Breast epithelium (tissue), 4 donors: ENCODE measurements at regions not wholly inside any gene's neighbourhood (a gene's known extent, or its start where the extent isn't known, plus 50 kb on each side); places are given as distances from the start of the nearest gene placed in this dataset.

ENCODE experiments used
- DNase-seq, 2 donors: peaks; one replicate each; pipeline ENCODE4 v3.0.0-alpha.2; 2019; ENCODE audit warnings: low spot score in 2 of 2
- H3K27ac ChIP-seq, 2 donors: fragments of 200-600 bp; sonication (generic) in 1 of 2; one replicate each; pipeline ENCODE4 v1.5.1; 2016 to 2019; ENCODE audit warnings: mild to moderate bottlenecking in 1 of 2
- H3K27me3 ChIP-seq, 2 donors: fragments of 200-600 bp; sonication (generic) in 1 of 2; one replicate each; pipeline versions ENCODE4 v1.5.1 to v1.6.0; 2017 to 2019; ENCODE audit warnings: control low read depth in 1 of 2, mild to moderate bottlenecking in 1 of 2
- H3K36me3 ChIP-seq: fragments of 200-600 bp; one replicate; pipeline ENCODE4 v1.5.1; 2019
- H3K4me1 ChIP-seq, 2 donors: fragments of 200-600 bp; sonication (generic); one replicate each; pipeline ENCODE4 v1.5.1; 2016 to 2019; ENCODE audit warnings: control low read depth in 1 of 2
- H3K4me3 ChIP-seq, 3 donors: fragments of 200-600 bp; sonication (generic); 1 replicate in 2 of 3; 2 replicates in 1 of 3; pipeline ENCODE4 v1.5.1; 2016 to 2019; ENCODE audit warnings: mild to moderate bottlenecking in 3 of 3, moderate library complexity in 2 of 3
- H3K9me3 ChIP-seq, 2 donors: fragments of 200-600 bp; sonication (generic) in 1 of 2; one replicate each; pipeline ENCODE4 v1.5.1; 2016 to 2019; ENCODE audit warnings: control low read depth in 1 of 2
- POLR2A ChIP-seq: fragments of 450-650 bp; IDR thresholded peaks from one replicate; pipeline ENCODE4 v1.6.1; 2016; ENCODE audit warnings: antibody characterized with exemption, mild to moderate bottlenecking, moderate library complexity
- POLR2AphosphoS5 ChIP-seq, 3 donors: sonication (generic); formaldehyde crosslinking; IDR thresholded peaks; one replicate each; pipeline ENCODE4 v1.6.1; 2017; ENCODE audit warnings: antibody characterized with exemption in 3 of 3
- intact Hi-C: fragments of 100-400 bp; cut with DNase I; formaldehyde crosslinking; loops from one replicate; pipeline ENCODE4 v1.15.1; 2023; ENCODE audit warnings: low total_unique reads
- TF ChIP-seq, protein P1 (sequence below), 3 donors: fragments of 450-650 bp; IDR thresholded peaks; one replicate each; pipeline ENCODE4 v1.5.1; 2016 to 2017; ENCODE audit warnings: antibody characterized with exemption in 3 of 3, mild to moderate bottlenecking in 3 of 3, moderate library complexity in 3 of 3

- TF ChIP-seq POLR2AphosphoS5 (IDR thresholded peaks at IDR 0.05): no peak
- H3K9me3 ChIP-seq: no peaks in the 10 kb centered on the region
- DNase-seq: no peak
- no peaks in the 10 kb centered on the region for H3K4me1 ChIP-seq
- no peak overlapping the region for H3K27ac ChIP-seq
- intact Hi-C loops: no loop called here
- peak overlapping the region in 1 of 3 donors; percentile 22 for H3K4me3 ChIP-seq
- H3K36me3 ChIP-seq: no peaks in the 10 kb centered on the region
- no peaks in the 10 kb centered on the region for H3K27me3 ChIP-seq
Measured at GRCh38 chr6:165774903-165775601, 112.0 kb upstream of the PDE10A start.

GRCh38 chr6:165770397-165771082 is 107.5 kb upstream of the PDE10A start:
- intact Hi-C loops: no loop called here
- Histone ChIP-seq H3K9me3 (no peaks in the 10 kb centered on the region), H3K27ac (no peak overlapping the region), H3K4me1 (no peaks in the 10 kb centered on the region), H3K4me3 (no peak overlapping the region), H3K36me3 (no peaks in the 10 kb centered on the region), H3K27me3 (no peaks in the 10 kb centered on the region)
- no peak for DNase-seq
- TF ChIP-seq POLR2AphosphoS5 (IDR thresholded peaks at IDR 0.05) (no peak), POLR2A (no peak)
- TF ChIP-seq, protein P1, sequence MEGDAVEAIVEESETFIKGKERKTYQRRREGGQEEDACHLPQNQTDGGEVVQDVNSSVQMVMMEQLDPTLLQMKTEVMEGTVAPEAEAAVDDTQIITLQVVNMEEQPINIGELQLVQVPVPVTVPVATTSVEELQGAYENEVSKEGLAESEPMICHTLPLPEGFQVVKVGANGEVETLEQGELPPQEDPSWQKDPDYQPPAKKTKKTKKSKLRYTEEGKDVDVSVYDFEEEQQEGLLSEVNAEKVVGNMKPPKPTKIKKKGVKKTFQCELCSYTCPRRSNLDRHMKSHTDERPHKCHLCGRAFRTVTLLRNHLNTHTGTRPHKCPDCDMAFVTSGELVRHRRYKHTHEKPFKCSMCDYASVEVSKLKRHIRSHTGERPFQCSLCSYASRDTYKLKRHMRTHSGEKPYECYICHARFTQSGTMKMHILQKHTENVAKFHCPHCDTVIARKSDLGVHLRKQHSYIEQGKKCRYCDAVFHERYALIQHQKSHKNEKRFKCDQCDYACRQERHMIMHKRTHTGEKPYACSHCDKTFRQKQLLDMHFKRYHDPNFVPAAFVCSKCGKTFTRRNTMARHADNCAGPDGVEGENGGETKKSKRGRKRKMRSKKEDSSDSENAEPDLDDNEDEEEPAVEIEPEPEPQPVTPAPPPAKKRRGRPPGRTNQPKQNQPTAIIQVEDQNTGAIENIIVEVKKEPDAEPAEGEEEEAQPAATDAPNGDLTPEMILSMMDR (IDR thresholded peaks at IDR 0.05): no peak

- intact Hi-C loops: no loop called here
- Histone ChIP-seq H3K4me1 (no peaks in the 10 kb centered on the region), H3K4me3 (no peak overlapping the region), H3K27me3 (no peaks in the 10 kb centered on the region), H3K27ac (no peak overlapping the region), H3K9me3 (no peaks in the 10 kb centered on the region), H3K36me3 (no peaks in the 10 kb centered on the region)
- no peak for TF ChIP-seq POLR2AphosphoS5 (IDR thresholded peaks at IDR 0.05)
- TF ChIP-seq, protein P1 (IDR thresholded peaks at IDR 0.05): no peak
- TF ChIP-seq POLR2A: no peak
- no peak for DNase-seq
Measured at GRCh38 chr6:165769884-165770283, 106.8 kb upstream of the PDE10A start.

- intact Hi-C loops: no loop called here
- H3K4me3 ChIP-seq: no peak overlapping the region
- DNase-seq: no peak
- no peaks in the 10 kb centered on the region for H3K9me3 ChIP-seq
- H3K4me1 ChIP-seq: no peaks in the 10 kb centered on the region
- no peak overlapping the region for H3K27ac ChIP-seq
- TF ChIP-seq POLR2AphosphoS5 (IDR thresholded peaks at IDR 0.05) (no peak), POLR2A (no peak)
- TF ChIP-seq, protein P1 (IDR thresholded peaks at IDR 0.05): no peak
- H3K36me3 ChIP-seq: no peaks in the 10 kb centered on the region
- H3K27me3 ChIP-seq: no peaks in the 10 kb centered on the region
Measured at GRCh38 chr6:165769401-165769800, 106.4 kb upstream of the PDE10A start.

DNA sequence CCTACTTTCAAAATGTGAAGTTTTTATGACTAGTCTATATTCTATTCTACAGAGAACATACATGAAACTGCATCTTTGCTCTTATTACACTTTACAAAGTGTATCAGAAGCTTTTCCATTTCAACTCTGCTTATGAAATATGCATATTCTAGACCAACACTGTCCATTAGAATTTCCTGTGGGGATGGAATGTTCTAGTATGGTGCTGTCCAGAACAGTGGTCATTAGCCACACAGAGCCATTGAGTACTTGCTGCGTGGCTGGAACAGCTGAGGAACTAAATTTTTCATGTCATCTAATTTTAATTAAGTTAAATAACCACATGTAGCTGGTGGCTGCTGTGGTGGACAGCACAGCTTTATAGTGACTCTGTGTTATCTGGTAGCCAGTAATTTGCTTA is 105.9 kb upstream of the PDE10A start:
- H3K4me3 ChIP-seq: no peak overlapping the region
- intact Hi-C loops: no loop called here
- H3K9me3 ChIP-seq: no peaks in the 10 kb centered on the region
- H3K27me3 ChIP-seq: no peaks in the 10 kb centered on the region
- H3K27ac ChIP-seq: no peak overlapping the region
- no peaks in the 10 kb centered on the region for H3K4me1 ChIP-seq
- no peaks in the 10 kb centered on the region for H3K36me3 ChIP-seq
- TF ChIP-seq, protein P1 (IDR thresholded peaks at IDR 0.05): no peak
- TF ChIP-seq POLR2AphosphoS5 (IDR thresholded peaks at IDR 0.05) (no peak), POLR2A (no peak)
- no peak for DNase-seq
